ENCODE measurements at regions not wholly inside any gene's neighbourhood (a gene's known extent, or its start where the extent isn't known, plus 50 kb on each side); places are given as distances from the start of the nearest gene placed in this dataset.

- TF ChIP-seq XRCC5 (optimal IDR thresholded peaks at IDR 0.05; ENCODE audit: low read length) (no peak), HOXA3 (CRISPR knock-in tag; IDR thresholded peaks at IDR 0.05) (no peak), FOXP1 (IDR thresholded peaks at IDR 0.05) (no peak), FOXP1 (CRISPR knock-in tag; IDR thresholded peaks at IDR 0.05) (no peak), SALL2 (CRISPR knock-in tag; IDR thresholded peaks at IDR 0.05) (no peak), LCORL (IDR thresholded peaks at IDR 0.05) (no peak), LCORL (CRISPR knock-in tag; IDR thresholded peaks at IDR 0.05) (no peak), ZNF546 (CRISPR knock-in tag; conservative IDR thresholded peaks at IDR 0.05) (no peak), ZFYVE20 (CRISPR knock-in tag; IDR thresholded peaks at IDR 0.05; ENCODE audit: borderline replicate concordance, low read depth) (no peak), SNAPC5 (CRISPR knock-in tag; IDR thresholded peaks at IDR 0.05; ENCODE audit: borderline replicate concordance) (no peak), NBN (conservative IDR thresholded peaks at IDR 0.05) (no peak), DMTF1 (CRISPR knock-in tag; IDR thresholded peaks at IDR 0.05) (no peak)
Measured at GRCh38 chr1:29756498-29756897, 520.2 kb downstream of the PTPRU start (continued).

- DNase-seq (ENCODE audit: low spot score) (no peak), FAIRE-seq (no peak), ATAC-seq (no peak)
- ChIA-PET POLR2A (no interaction called here), CTCF (ENCODE audit: low intra/inter-chr PET ratio, low total read pairs) (no interaction called here)
- intact Hi-C loops (cut with micrococcal nuclease; ENCODE audit: unreplicated experiment) (no loop called here), in situ Hi-C loops (cut with HindIII; ENCODE audit: extremely low pct_ligation_motif_present, low pct_unique_long_range_greater_than_20kb) (no loop called here)
- no peaks in the 10 kb centered on the region for H3K9me3 ChIP-seq (ENCODE audit: low read length)
- no peak overlapping the region for H3K4me3 ChIP-seq (replicated peaks in 1 of 3; ENCODE audit: insufficient read depth in 1 of 3, low read depth in 2 of 3, low read length in 3 of 3)
- H3K27me3 ChIP-seq (ENCODE audit: control insufficient read depth in 1 of 2, insufficient read depth in 2 of 2, low read length in 2 of 2), result peaks cover 0 to 2% of the 10 kb centered on the region in 2 experiments; a peak in 1 of 5 replicates
- no peak overlapping the region for H3K27ac ChIP-seq (ENCODE audit: extremely low read length, insufficient read depth, low read length)
- no peak overlapping the region for H3K4me2 ChIP-seq (ENCODE audit: low read depth, low read length)
- H4K20me1 ChIP-seq (ENCODE audit: insufficient read depth, low read length), result 0 out of 2 replicates have a peak, but pooled peaks cover 2% of the 10 kb centered on the region
- no peaks in the 10 kb centered on the region for H3K79me2 ChIP-seq (ENCODE audit: insufficient read depth, low read length)
- no peaks in the 10 kb centered on the region for H3K4me1 ChIP-seq (ENCODE audit: insufficient read depth, low read length)
- H3K9ac ChIP-seq (ENCODE audit: insufficient read depth, low read depth, low read length), result no peak overlapping the region
- BruUV-seq (replicated peaks), result no TSS peak
- no peaks in the 10 kb centered on the region for H3K36me3 ChIP-seq (replicated peaks in 1 of 2; ENCODE audit: control insufficient read depth in 1 of 2, insufficient read depth in 2 of 2, low read length in 2 of 2)
- H2AFZ ChIP-seq (ENCODE audit: low read length), result no peak overlapping the region
- WGBS (ENCODE audit: low lambda C conversion rate), result under 1% methylated on average over 5 of the region's 5 CpGs
- no peak for TF ChIP-seq ZNF282 (IDR thresholded peaks at IDR 0.05; ENCODE audit: partially characterized antibody)
- TF ChIP-seq ZNF329 (CRISPR knock-in tag; IDR thresholded peaks at IDR 0.05; ENCODE audit: low read depth), result no peak
- no peak for TF ChIP-seq ARNT (IDR thresholded peaks at IDR 0.05)
- TF ChIP-seq ZNF432 (CRISPR knock-in tag; IDR thresholded peaks at IDR 0.05; ENCODE audit: borderline replicate concordance), result no peak
- no peak for TF ChIP-seq IRF9 (CRISPR knock-in tag; IDR thresholded peaks at IDR 0.05; ENCODE audit: borderline replicate concordance)
- no peak for TF ChIP-seq ZNF335 (CRISPR knock-in tag; IDR thresholded peaks at IDR 0.05)
- no peak for TF ChIP-seq ZNF775 (CRISPR knock-in tag; IDR thresholded peaks at IDR 0.05; ENCODE audit: borderline replicate concordance)
- no peak for TF ChIP-seq ZBTB26 (CRISPR knock-in tag; IDR thresholded peaks at IDR 0.05; ENCODE audit: borderline replicate concordance)
- TF ChIP-seq NFATC3 (CRISPR knock-in tag; IDR thresholded peaks at IDR 0.05), result no peak
- TF ChIP-seq ZNF784 (CRISPR knock-in tag; IDR thresholded peaks at IDR 0.05; ENCODE audit: borderline replicate concordance), result no peak
Measured at GRCh38 chr1:29756085-29756484, 519.8 kb downstream of the PTPRU start.
